Lower leg skin (tissue), 3 donors: ENCODE measurements at regions not wholly inside any gene's neighbourhood (a gene's known extent, or its start where the extent isn't known, plus 50 kb on each side); places are given as distances from the start of the nearest gene placed in this dataset.

Source experiments
- CTCF ChIP-seq, 3 donors: fragments of 450-650 bp; IDR thresholded peaks; one replicate each; pipeline ENCODE4 v1.5.1; 2016; ENCODE audit warnings: antibody characterized with exemption in 3 of 3, mild to moderate bottlenecking in 3 of 3, moderate library complexity in 2 of 3
- POLR2A ChIP-seq, 2 donors: fragments of 450-650 bp; IDR thresholded peaks; one replicate each; pipeline ENCODE4 v1.6.1; 2016 to 2017; ENCODE audit warnings: antibody characterized with exemption in 2 of 2, mild to moderate bottlenecking in 1 of 2, moderate library complexity in 1 of 2

GRCh38 chr3:95453242-95453641, 1361.2 kb upstream of the EPHA6 start:
- TF ChIP-seq CTCF (IDR thresholded peaks at IDR 0.05) (no peak), POLR2A (IDR thresholded peaks at IDR 0.05) (no peak)
